Neural cell (in vitro differentiated cells): ENCODE measurements at regions not wholly inside any gene's neighbourhood (a gene's known extent, or its start where the extent isn't known, plus 50 kb on each side); places are given as distances from the start of the nearest gene placed in this dataset.

Source experiments
- H2AFZ ChIP-seq: fragments of 200-600, 300-800 bp; sonication (generic), shearing (Covaris generic); 2 replicates; pipeline ENCODE4 v1.6.0; 2014; ENCODE audit warnings: low read depth, mild to moderate bottlenecking, antibody characterized with exemption, low read length, moderate library complexity
- H3F3A ChIP-seq: fragments of 200-600 bp; shearing (Covaris generic); 2 replicates; pipeline ENCODE4 v1.6.1; 2016; ENCODE audit warnings: mild to moderate bottlenecking, moderate library complexity, mixed read lengths, antibody characterized with exemption, low read length; ENCODE audit not compliant: insufficient read depth, poor library complexity, severe bottlenecking
- H3K27ac ChIP-seq: fragments of 200-600, 300-800 bp; sonication (generic), shearing (Covaris generic); 2 replicates; pipeline ENCODE4 v1.5.1; 2014; ENCODE audit warnings: mild to moderate bottlenecking, low read length, moderate library complexity
- H3K27me3 ChIP-seq: fragments of 300-800, 200-600 bp; sonication (generic), shearing (Covaris generic); 2 replicates; pipeline ENCODE4 v1.6.0; 2014; ENCODE audit warnings: mild to moderate bottlenecking, low read depth, low read length, moderate library complexity; ENCODE audit not compliant: insufficient read depth
- H3K36me3 ChIP-seq: fragments of 300-800, 200-600 bp; sonication (generic), shearing (Covaris generic); 2 replicates; pipeline ENCODE4 v1.5.1; 2014; ENCODE audit warnings: mild to moderate bottlenecking, antibody characterized with exemption, low read length, moderate library complexity; ENCODE audit not compliant: insufficient read depth
- H3K4me2 ChIP-seq: fragments of 300-800, 200-600 bp; sonication (generic), shearing (Covaris generic); 2 replicates; pipeline ENCODE4 v1.6.0; 2014; ENCODE audit warnings: mild to moderate bottlenecking, low read length
- H3K4me3 ChIP-seq: fragments of 300-800, 200-600 bp; sonication (generic), shearing (Covaris generic); 2 replicates; pipeline ENCODE4 v1.5.1; 2014; ENCODE audit warnings: mild to moderate bottlenecking, low read length, moderate library complexity
- H3K79me2 ChIP-seq: fragments of 200-600 bp; shearing (Covaris generic); replicated peaks from 2 replicates; pipeline ENCODE4 v1.6.0; 2014; ENCODE audit warnings: mild to moderate bottlenecking, low read length, moderate library complexity; ENCODE audit not compliant: insufficient read depth
- H3K9ac ChIP-seq: fragments of 300-800, 200-600 bp; sonication (generic), shearing (Covaris generic); 2 replicates; pipeline ENCODE4 v1.6.1; 2016; ENCODE audit warnings: mild to moderate bottlenecking, low read length, mixed read lengths
- H3K9me2 ChIP-seq: fragments of 200-600 bp; shearing (Covaris generic); 2 replicates; pipeline ENCODE4 v1.6.1; 2016; ENCODE audit warnings: mild to moderate bottlenecking, low read length, mixed read lengths; ENCODE audit not compliant: insufficient read depth
- H3K9me3 ChIP-seq: fragments of 200-600, 300-800 bp; sonication (generic), shearing (Covaris generic); 2 replicates; pipeline ENCODE4 v1.6.1; 2016; ENCODE audit warnings: mild to moderate bottlenecking, mixed run types, low read length, moderate library complexity, mixed read lengths
- H4K20me1 ChIP-seq: fragments of 200-600 bp; shearing (Covaris generic); 2 replicates; pipeline ENCODE4 v1.6.1; 2016; ENCODE audit warnings: mild to moderate bottlenecking, mixed run types; ENCODE audit not compliant: insufficient read depth
- CTCF ChIP-seq: fragments of 450-650 bp; IDR thresholded peaks from 2 replicates; pipeline ENCODE4 v1.5.1; 2014; ENCODE audit warnings: antibody characterized with exemption, mild to moderate bottlenecking, moderate library complexity; ENCODE audit not compliant: poor library complexity, severe bottlenecking
- EP300 ChIP-seq: fragments of 450-650 bp; conservative IDR thresholded peaks from 2 replicates; pipeline ENCODE4 v1.6.1; 2014; ENCODE audit warnings: antibody characterized with exemption, mild to moderate bottlenecking, moderate library complexity; ENCODE audit not compliant: poor library complexity, severe bottlenecking
- EZH2 ChIP-seq: fragments of 200-600, 300-800 bp; shearing (Covaris generic), sonication (generic); IDR thresholded peaks from 2 replicates; pipeline ENCODE4 v1.6.1; 2014; ENCODE audit warnings: antibody characterized with exemption, low read length, borderline replicate concordance, mild to moderate bottlenecking; ENCODE audit not compliant: insufficient read depth, poor library complexity, severe bottlenecking
- MXI1 ChIP-seq: fragments of 450-650 bp; conservative IDR thresholded peaks from 2 replicates; pipeline ENCODE4 v1.6.1; 2014; ENCODE audit warnings: antibody characterized with exemption, mild to moderate bottlenecking; ENCODE audit not compliant: poor library complexity, severe bottlenecking
- POLR2AphosphoS5 ChIP-seq: IDR thresholded peaks from 2 replicates; pipeline ENCODE4 v1.6.1; 2012
- RAD21 ChIP-seq: fragments of 450-650 bp; conservative IDR thresholded peaks from 2 replicates; pipeline ENCODE4 v1.6.1; 2014; ENCODE audit warnings: antibody characterized with exemption, mild to moderate bottlenecking, moderate library complexity
- REST ChIP-seq: IDR thresholded peaks from 2 replicates; pipeline ENCODE4 v1.6.1; 2012; ENCODE audit warnings: borderline replicate concordance
- SMC3 ChIP-seq: fragments of 450-650 bp; conservative IDR thresholded peaks from 2 replicates; pipeline ENCODE4 v1.6.1; 2014; ENCODE audit warnings: antibody characterized with exemption, mild to moderate bottlenecking, moderate library complexity; ENCODE audit not compliant: poor library complexity

- TF ChIP-seq REST, result no peak
Measured at GRCh38 chr1:70864302-70864701, 183.3 kb downstream of the PTGER3 start (continued).

DNA sequence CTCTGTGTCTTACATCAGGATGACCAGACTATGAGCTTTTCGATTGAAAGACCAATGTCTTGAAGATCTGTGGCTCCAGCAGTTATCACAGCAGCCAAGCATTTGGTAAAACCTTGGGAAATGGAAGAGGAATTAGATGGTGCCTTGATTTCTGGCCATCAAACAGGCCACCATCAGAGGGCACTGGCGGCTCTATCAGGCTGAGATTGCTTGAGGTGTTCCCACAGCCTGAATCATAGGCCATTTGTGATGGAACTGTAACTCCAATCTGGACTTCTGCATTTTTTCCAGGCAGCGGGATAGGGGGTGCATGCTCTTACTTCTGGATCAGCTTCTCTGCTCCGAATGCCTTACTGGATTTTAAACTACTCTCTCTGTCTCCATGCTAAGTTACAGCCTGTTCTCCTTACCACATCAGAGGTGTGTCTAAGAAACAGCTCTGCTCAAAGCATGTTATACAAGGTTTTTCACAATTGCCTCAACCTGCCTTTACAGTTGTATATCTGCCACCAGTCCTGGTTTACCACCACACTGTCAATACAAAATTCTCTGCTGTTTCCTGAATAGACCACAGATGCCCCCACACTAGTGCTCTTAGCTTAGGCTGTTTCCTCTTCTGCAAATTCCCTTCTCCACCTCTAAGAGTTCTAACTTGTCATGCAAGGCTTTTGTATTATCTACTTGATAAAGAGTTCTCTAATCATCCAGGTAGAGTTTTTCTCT is 180.9 kb downstream of the PTGER3 start:
- Histone ChIP-seq H3K36me3 (no peaks in the 10 kb centered on the region), H3K9me2 (no peaks in the 10 kb centered on the region), H3F3A (no peaks in the 10 kb centered on the region), H4K20me1 (no peaks in the 10 kb centered on the region), H2AFZ (no peak overlapping the region), H3K9ac (no peak overlapping the region), H3K27ac (no peak overlapping the region), H3K79me2 (no peaks in the 10 kb centered on the region), H3K27me3 (no peaks in the 10 kb centered on the region), H3K4me2 (no peak overlapping the region), H3K9me3 (no peaks in the 10 kb centered on the region), H3K4me3 (no peak overlapping the region)
- TF ChIP-seq EZH2, result no peak
- no peak for TF ChIP-seq MXI1
- TF ChIP-seq REST, result no peak
- TF ChIP-seq EP300, result no peak
- no peak for TF ChIP-seq RAD21
- no peak for TF ChIP-seq POLR2AphosphoS5
- TF ChIP-seq SMC3, result no peak
- no peak for TF ChIP-seq CTCF
